Bronchial epithelial cell (primary cell): ENCODE measurements at regions not wholly inside any gene's neighbourhood (a gene's known extent, or its start where the extent isn't known, plus 50 kb on each side); places are given as distances from the start of the nearest gene placed in this dataset.

Source experiments
- DNase-seq: peaks from one replicate; pipeline ENCODE4 v3.0.0-alpha.2; 2010; ENCODE audit warnings: low read depth
- FAIRE-seq: peaks from 2 replicates; lab custom pipeline; 2011; peaks lifted over from hg19 to GRCh38; lab: Jason Lieb, UNC
- H3K27me3 ChIP-seq: 2 replicates; pipeline ENCODE4 v1.5.1; 2011; ENCODE audit warnings: low read length; ENCODE audit not compliant: control insufficient read depth, insufficient read depth
- H3K36me3 ChIP-seq: 2 replicates; pipeline ENCODE4 v1.5.1; 2011; ENCODE audit warnings: low read length; ENCODE audit not compliant: control insufficient read depth, insufficient read depth
- H3K4me3 ChIP-seq: 2 replicates; pipeline ENCODE4 v1.5.1; 2011; ENCODE audit warnings: mild to moderate bottlenecking, low read depth, low read length, control low read depth
- CTCF ChIP-seq: IDR thresholded peaks from 2 replicates; pipeline ENCODE4 v1.5.1; 2011; ENCODE audit warnings: mild to moderate bottlenecking, moderate library complexity, low read length, control low read depth, inconsistent platforms; ENCODE audit not compliant: insufficient read depth, severe bottlenecking

GRCh38 chr10:111999205-111999914, 184.2 kb downstream of the GPAM start:
- no peak for FAIRE-seq
- Histone ChIP-seq H3K4me3 (no peak overlapping the region), H3K27me3 (no peaks in the 10 kb centered on the region), H3K36me3 (no peaks in the 10 kb centered on the region)
- no peak for TF ChIP-seq CTCF
- no peak for DNase-seq

- no peak for DNase-seq
- no peak overlapping the region for H3K4me3 ChIP-seq
- no peak for FAIRE-seq
- H3K27me3 ChIP-seq, result no peaks in the 10 kb centered on the region
- TF ChIP-seq CTCF, result no peak
- no peaks in the 10 kb centered on the region for H3K36me3 ChIP-seq
Measured at GRCh38 chr10:111999915-112000302, 183.7 kb downstream of the GPAM start.

GRCh38 chr10:112000466-112000865, 183.1 kb downstream of the GPAM start:
- Histone ChIP-seq H3K27me3 (no peaks in the 10 kb centered on the region), H3K4me3 (no peak overlapping the region), H3K36me3 (no peaks in the 10 kb centered on the region)
- TF ChIP-seq CTCF, result no peak
- no peak for DNase-seq
- FAIRE-seq, result no peak

DNA sequence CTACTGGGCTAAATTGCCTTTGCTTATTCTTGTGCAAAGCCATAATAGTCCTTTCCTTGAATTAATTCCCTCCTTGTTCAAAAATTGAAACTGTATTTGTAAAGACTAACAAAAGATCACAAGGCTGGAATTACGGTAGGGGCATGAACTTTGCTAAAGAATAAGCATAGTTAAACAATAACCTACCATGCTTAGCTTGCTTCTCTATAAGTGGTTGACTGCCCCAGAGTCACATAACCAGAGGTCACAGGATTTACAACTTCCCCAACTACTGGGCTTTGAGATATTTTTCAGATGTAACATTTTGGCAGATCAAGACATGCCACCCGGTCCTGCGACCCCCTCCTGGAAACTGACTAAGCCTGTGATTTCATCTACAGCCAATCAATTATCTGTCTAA, 181.4 kb downstream of the GPAM start:
- no peak for DNase-seq
- no peak overlapping the region for H3K4me3 ChIP-seq

GRCh38 chr10:112004075-112004474, 179.5 kb downstream of the GPAM start:
- no peak for DNase-seq
- no peak for TF ChIP-seq CTCF
- H3K36me3 ChIP-seq, result no peaks in the 10 kb centered on the region
- H3K27me3 ChIP-seq, result no peaks in the 10 kb centered on the region
- FAIRE-seq, result no peak
- no peak overlapping the region for H3K4me3 ChIP-seq

More for the DNA sequence above, 181.4 kb downstream of the GPAM start:
- FAIRE-seq, result no peak
- Histone ChIP-seq H3K27me3 (no peaks in the 10 kb centered on the region), H3K36me3 (no peaks in the 10 kb centered on the region)
- no peak for TF ChIP-seq CTCF

DNA sequence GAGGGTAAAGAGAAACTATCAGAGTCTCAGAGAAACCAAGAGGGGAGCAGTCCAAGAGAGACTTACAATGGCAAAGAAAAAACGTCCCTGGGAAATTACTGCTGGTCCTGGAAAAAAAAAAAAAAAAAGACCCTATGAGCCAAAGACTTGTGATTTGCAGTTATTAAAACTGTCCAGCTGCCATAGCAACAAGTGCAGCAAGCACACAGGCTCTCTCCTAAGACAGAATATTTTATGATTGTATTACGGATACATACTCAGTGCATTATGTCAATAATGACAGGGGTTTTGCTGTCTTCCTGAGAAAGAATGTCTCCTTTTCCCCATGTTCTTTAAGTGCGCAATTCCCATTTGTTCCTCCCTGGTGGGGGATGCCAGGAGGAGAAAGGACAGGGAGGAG, 178.5 kb downstream of the GPAM start:
- TF ChIP-seq CTCF, result no peak

More for the DNA sequence above, 178.5 kb downstream of the GPAM start:
- FAIRE-seq (no peak), DNase-seq (no peak)
- H3K27me3 ChIP-seq, result no peaks in the 10 kb centered on the region
- no peaks in the 10 kb centered on the region for H3K36me3 ChIP-seq
- no peak overlapping the region for H3K4me3 ChIP-seq
